ENCODE measurements at regions not wholly inside any gene's neighbourhood (a gene's known extent, or its start where the extent isn't known, plus 50 kb on each side); places are given as distances from the start of the nearest gene placed in this dataset.

DNA sequence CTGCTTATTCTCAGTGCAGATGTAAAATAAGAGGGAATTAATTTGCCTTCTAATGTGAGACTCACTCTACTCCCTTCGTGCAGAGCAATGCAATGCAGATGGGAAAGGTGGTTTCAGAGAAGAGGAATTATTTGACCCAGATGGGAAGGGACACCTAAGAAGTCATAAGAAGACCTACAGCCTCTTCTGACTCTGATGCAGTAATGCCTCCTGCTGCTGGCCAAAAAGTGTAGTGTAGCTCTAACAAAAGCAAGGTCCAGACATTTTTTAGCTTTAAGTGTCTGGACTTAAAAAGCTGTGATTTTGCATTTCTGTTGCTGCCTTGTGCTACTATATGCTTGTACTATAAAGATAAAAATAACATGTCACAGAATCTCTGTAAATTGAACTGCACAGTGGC is 501.4 kb downstream of the TTLL7 start:
- no peak for TF ChIP-seq POLR2A (IDR thresholded peaks at IDR 0.05; ENCODE audit: low read depth, low read length)
- no peak for TF ChIP-seq RAD21 (IDR thresholded peaks at IDR 0.05; ENCODE audit: low read length)
- TF ChIP-seq, protein P1, sequence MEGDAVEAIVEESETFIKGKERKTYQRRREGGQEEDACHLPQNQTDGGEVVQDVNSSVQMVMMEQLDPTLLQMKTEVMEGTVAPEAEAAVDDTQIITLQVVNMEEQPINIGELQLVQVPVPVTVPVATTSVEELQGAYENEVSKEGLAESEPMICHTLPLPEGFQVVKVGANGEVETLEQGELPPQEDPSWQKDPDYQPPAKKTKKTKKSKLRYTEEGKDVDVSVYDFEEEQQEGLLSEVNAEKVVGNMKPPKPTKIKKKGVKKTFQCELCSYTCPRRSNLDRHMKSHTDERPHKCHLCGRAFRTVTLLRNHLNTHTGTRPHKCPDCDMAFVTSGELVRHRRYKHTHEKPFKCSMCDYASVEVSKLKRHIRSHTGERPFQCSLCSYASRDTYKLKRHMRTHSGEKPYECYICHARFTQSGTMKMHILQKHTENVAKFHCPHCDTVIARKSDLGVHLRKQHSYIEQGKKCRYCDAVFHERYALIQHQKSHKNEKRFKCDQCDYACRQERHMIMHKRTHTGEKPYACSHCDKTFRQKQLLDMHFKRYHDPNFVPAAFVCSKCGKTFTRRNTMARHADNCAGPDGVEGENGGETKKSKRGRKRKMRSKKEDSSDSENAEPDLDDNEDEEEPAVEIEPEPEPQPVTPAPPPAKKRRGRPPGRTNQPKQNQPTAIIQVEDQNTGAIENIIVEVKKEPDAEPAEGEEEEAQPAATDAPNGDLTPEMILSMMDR (conservative IDR thresholded peaks at IDR 0.05; ENCODE audit: low read depth, low read length) = no peak; the same call in 1 of the 2 replicates
- no peak for TF ChIP-seq MAFK (IDR thresholded peaks at IDR 0.05; ENCODE audit: low read depth, low read length)
- TF ChIP-seq, protein P2, sequence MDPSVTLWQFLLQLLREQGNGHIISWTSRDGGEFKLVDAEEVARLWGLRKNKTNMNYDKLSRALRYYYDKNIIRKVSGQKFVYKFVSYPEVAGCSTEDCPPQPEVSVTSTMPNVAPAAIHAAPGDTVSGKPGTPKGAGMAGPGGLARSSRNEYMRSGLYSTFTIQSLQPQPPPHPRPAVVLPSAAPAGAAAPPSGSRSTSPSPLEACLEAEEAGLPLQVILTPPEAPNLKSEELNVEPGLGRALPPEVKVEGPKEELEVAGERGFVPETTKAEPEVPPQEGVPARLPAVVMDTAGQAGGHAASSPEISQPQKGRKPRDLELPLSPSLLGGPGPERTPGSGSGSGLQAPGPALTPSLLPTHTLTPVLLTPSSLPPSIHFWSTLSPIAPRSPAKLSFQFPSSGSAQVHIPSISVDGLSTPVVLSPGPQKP (IDR thresholded peaks at IDR 0.05; ENCODE audit: borderline replicate concordance, low read depth, low read length) = no peak
- TF ChIP-seq BHLHE40 (IDR thresholded peaks at IDR 0.05; ENCODE audit: low read depth, low read length) = no peak
